ENCODE measurements at regions not wholly inside any gene's neighbourhood (a gene's known extent, or its start where the extent isn't known, plus 50 kb on each side); places are given as distances from the start of the nearest gene placed in this dataset.

DNA sequence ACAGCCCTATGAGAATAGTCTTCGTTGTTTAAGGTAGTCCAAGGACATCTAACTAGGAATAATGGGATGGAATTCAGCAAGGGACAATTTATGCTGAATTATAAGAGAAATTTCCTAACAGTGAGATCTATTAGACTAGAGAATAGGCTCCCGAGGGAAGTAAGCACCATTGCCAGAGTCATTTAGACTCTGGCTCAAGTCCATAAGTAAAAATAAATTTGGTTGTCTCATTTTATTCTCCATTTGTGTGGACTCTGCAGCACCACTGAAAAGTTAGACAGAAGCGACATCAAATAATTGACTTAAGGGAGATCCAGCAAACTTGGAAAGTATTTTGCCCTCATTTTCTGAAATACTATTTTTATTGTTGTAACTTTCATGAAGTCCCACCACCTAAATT is 129.3 kb upstream of the SMIM21 start:
- H3K27me3 ChIP-seq (ENCODE audit: insufficient read depth, low read length), result no peaks in the 10 kb centered on the region
- no peak overlapping the region for H3K27ac ChIP-seq (ENCODE audit: low read depth, low read length)
- no peaks in the 10 kb centered on the region for H3K36me3 ChIP-seq (ENCODE audit: insufficient read depth, low read length)
- H3K9ac ChIP-seq (ENCODE audit: low read depth, low read length), result no peak overlapping the region
- no peak overlapping the region for H3K4me3 ChIP-seq (ENCODE audit: low read length)
- peaks cover 17% of the 10 kb centered on the region for H3K4me1 ChIP-seq (ENCODE audit: insufficient read depth, low read length)
- no peaks in the 10 kb centered on the region for H3K9me3 ChIP-seq (ENCODE audit: insufficient read depth, low read depth, low read length)
- 97% methylated on average over 3 of the region's 3 CpGs for WGBS

GRCh38 chr18:75554644-75555185 is 127.2 kb upstream of the SMIM21 start:
- no peaks in the 10 kb centered on the region for H3K36me3 ChIP-seq (ENCODE audit: insufficient read depth, low read length)
- no peak overlapping the region for H3K4me3 ChIP-seq (ENCODE audit: low read length)
- 80% methylated on average over 2 of the region's 2 CpGs for WGBS
- no peaks in the 10 kb centered on the region for H3K27me3 ChIP-seq (ENCODE audit: insufficient read depth, low read length)
- peaks cover 17% of the 10 kb centered on the region for H3K4me1 ChIP-seq (ENCODE audit: insufficient read depth, low read length)
- no peak overlapping the region for H3K9ac ChIP-seq (ENCODE audit: low read depth, low read length)
- no peak overlapping the region for H3K27ac ChIP-seq (ENCODE audit: low read depth, low read length)
- H3K9me3 ChIP-seq (ENCODE audit: insufficient read depth, low read depth, low read length), result no peaks in the 10 kb centered on the region

DNA sequence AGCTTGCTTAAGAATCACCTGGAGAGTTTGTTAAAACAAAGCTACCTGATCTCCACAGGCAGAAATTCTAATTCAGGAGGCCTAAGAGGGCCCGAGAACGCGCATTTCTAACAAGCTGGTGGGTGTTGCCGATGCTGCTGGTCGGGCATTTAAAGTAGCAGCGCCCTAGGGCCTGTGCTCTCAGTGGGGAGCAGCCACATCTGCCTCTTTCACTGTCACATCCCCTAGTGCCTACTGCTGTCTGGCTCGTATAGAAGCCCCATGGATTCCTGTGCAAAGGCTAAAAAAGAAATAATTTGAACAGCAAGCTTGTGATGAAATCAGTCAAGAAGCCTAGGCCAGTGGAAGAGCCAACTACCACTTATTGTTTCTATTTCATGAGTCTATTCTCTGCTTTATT is 126.7 kb upstream of the SMIM21 start:
- peaks cover 17% of the 10 kb centered on the region for H3K4me1 ChIP-seq (ENCODE audit: insufficient read depth, low read length)
- H3K9ac ChIP-seq (ENCODE audit: low read depth, low read length), result no peak overlapping the region
- H3K4me3 ChIP-seq (ENCODE audit: low read length), result no peak overlapping the region
- H3K27ac ChIP-seq (ENCODE audit: low read depth, low read length), result no peak overlapping the region
- 45% methylated on average over 7 of the region's 7 CpGs for WGBS
- H3K27me3 ChIP-seq (ENCODE audit: insufficient read depth, low read length), result no peaks in the 10 kb centered on the region
- no peaks in the 10 kb centered on the region for H3K36me3 ChIP-seq (ENCODE audit: insufficient read depth, low read length)
- H3K9me3 ChIP-seq (ENCODE audit: insufficient read depth, low read depth, low read length), result no peaks in the 10 kb centered on the region

- Histone ChIP-seq H3K4me1 (ENCODE audit: insufficient read depth, low read length) (peaks cover 17% of the 10 kb centered on the region), H3K27ac (ENCODE audit: low read depth, low read length) (no peak overlapping the region), H3K27me3 (ENCODE audit: insufficient read depth, low read length) (no peaks in the 10 kb centered on the region), H3K9me3 (ENCODE audit: insufficient read depth, low read depth, low read length) (no peaks in the 10 kb centered on the region), H3K4me3 (ENCODE audit: low read length) (no peak overlapping the region), H3K36me3 (ENCODE audit: insufficient read depth, low read length) (no peaks in the 10 kb centered on the region), H3K9ac (ENCODE audit: low read depth, low read length) (no peak overlapping the region)
- 94% methylated on average over 8 of the region's 8 CpGs for WGBS
Measured at GRCh38 chr18:75553021-75553420, 125.5 kb upstream of the SMIM21 start.

GRCh38 chr18:75551071-75551470 is 123.6 kb upstream of the SMIM21 start:
- no peaks in the 10 kb centered on the region for H3K9me3 ChIP-seq (ENCODE audit: insufficient read depth, low read depth, low read length)
- no peaks in the 10 kb centered on the region for H3K36me3 ChIP-seq (ENCODE audit: insufficient read depth, low read length)
- no peak overlapping the region for H3K27ac ChIP-seq (ENCODE audit: low read depth, low read length)
- H3K9ac ChIP-seq (ENCODE audit: low read depth, low read length), result no peak overlapping the region
- no peak overlapping the region for H3K4me3 ChIP-seq (ENCODE audit: low read length)
- H3K27me3 ChIP-seq (ENCODE audit: insufficient read depth, low read length), result no peaks in the 10 kb centered on the region
- WGBS, result 85% methylated on average over 4 of the region's 4 CpGs
- peaks cover 17% of the 10 kb centered on the region for H3K4me1 ChIP-seq (ENCODE audit: insufficient read depth, low read length)

GRCh38 chr18:75548353-75548905 is 120.9 kb upstream of the SMIM21 start:
- peaks cover 1% of the 10 kb centered on the region for H3K4me1 ChIP-seq (ENCODE audit: insufficient read depth, low read length)
- no peaks in the 10 kb centered on the region for H3K36me3 ChIP-seq (ENCODE audit: insufficient read depth, low read length)
- H3K4me3 ChIP-seq (ENCODE audit: low read length), result no peak overlapping the region
- WGBS, result 88% methylated on average over 10 of the region's 10 CpGs
- no peak overlapping the region for H3K27ac ChIP-seq (ENCODE audit: low read depth, low read length)
- no peaks in the 10 kb centered on the region for H3K27me3 ChIP-seq (ENCODE audit: insufficient read depth, low read length)
- no peak overlapping the region for H3K9ac ChIP-seq (ENCODE audit: low read depth, low read length)
- no peaks in the 10 kb centered on the region for H3K9me3 ChIP-seq (ENCODE audit: insufficient read depth, low read depth, low read length)

DNA sequence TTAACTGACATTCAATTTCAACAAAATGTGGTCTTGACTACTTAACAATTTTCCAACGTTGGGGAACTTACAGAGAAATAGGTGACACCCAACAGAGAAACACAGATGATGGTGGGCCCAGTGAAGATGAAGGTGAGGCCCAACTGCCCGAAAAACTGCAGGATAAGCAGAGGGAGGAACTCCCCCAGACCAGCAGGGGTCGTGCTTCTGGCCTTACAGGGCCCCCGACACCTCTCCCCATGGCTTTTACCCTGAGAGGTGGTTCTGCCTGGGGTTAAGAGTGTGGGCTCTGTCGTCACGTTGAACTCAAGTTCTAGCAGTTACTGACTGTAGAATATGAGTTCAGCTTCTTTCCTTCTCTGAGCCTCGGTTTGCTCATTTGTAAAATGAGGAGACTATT is 119.5 kb upstream of the SMIM21 start:
- no peak overlapping the region for H3K9ac ChIP-seq (ENCODE audit: low read depth, low read length)
- H3K4me3 ChIP-seq (ENCODE audit: low read length), result no peak overlapping the region
- 88% methylated on average over 7 of the region's 7 CpGs for WGBS
- H3K36me3 ChIP-seq (ENCODE audit: insufficient read depth, low read length), result no peaks in the 10 kb centered on the region
- no peaks in the 10 kb centered on the region for H3K27me3 ChIP-seq (ENCODE audit: insufficient read depth, low read length)
- H3K27ac ChIP-seq (ENCODE audit: low read depth, low read length), result no peak overlapping the region
- H3K4me1 ChIP-seq (ENCODE audit: insufficient read depth, low read length), result no peaks in the 10 kb centered on the region; the same call in 1 of the 2 replicates
- H3K9me3 ChIP-seq (ENCODE audit: insufficient read depth, low read depth, low read length), result no peaks in the 10 kb centered on the region

GRCh38 chr18:75545189-75545588 is 117.7 kb upstream of the SMIM21 start:
- no peaks in the 10 kb centered on the region for H3K9me3 ChIP-seq (ENCODE audit: insufficient read depth, low read depth, low read length)
- no peak overlapping the region for H3K9ac ChIP-seq (ENCODE audit: low read depth, low read length)
- no peaks in the 10 kb centered on the region for H3K4me1 ChIP-seq (ENCODE audit: insufficient read depth, low read length)
- no peak overlapping the region for H3K27ac ChIP-seq (ENCODE audit: low read depth, low read length)
- no peaks in the 10 kb centered on the region for H3K36me3 ChIP-seq (ENCODE audit: insufficient read depth, low read length)
- H3K4me3 ChIP-seq (ENCODE audit: low read length), result no peak overlapping the region
- WGBS, result 95% methylated on average over 6 of the region's 6 CpGs
- H3K27me3 ChIP-seq (ENCODE audit: insufficient read depth, low read length), result no peaks in the 10 kb centered on the region

DNA sequence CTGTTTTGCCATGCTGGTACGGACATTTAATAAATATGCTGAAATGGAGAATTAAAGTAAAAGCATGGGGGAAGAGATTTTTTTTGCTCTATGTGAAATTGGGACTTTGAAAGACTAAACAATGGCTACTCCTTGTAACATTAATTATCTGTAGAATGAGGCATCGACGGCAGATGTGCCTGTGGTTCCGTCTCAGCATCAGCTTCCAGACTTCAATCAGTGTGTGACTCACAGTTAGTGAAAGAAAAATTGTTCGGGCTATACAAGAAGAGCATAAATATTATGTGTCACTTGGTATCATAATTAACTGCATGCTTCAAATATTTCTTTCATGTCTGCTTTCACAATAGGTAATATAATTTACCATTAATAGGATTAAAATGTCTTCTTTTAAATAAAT is 117.0 kb upstream of the SMIM21 start:
- Histone ChIP-seq H3K36me3 (ENCODE audit: insufficient read depth, low read length) (no peaks in the 10 kb centered on the region), H3K27ac (ENCODE audit: low read depth, low read length) (no peak overlapping the region), H3K27me3 (ENCODE audit: insufficient read depth, low read length) (no peaks in the 10 kb centered on the region), H3K4me3 (ENCODE audit: low read length) (no peak overlapping the region), H3K9me3 (ENCODE audit: insufficient read depth, low read depth, low read length) (no peaks in the 10 kb centered on the region), H3K4me1 (ENCODE audit: insufficient read depth, low read length) (no peaks in the 10 kb centered on the region), H3K9ac (ENCODE audit: low read depth, low read length) (no peak overlapping the region)
- 91% methylated on average over 5 of the region's 5 CpGs for WGBS

DNA sequence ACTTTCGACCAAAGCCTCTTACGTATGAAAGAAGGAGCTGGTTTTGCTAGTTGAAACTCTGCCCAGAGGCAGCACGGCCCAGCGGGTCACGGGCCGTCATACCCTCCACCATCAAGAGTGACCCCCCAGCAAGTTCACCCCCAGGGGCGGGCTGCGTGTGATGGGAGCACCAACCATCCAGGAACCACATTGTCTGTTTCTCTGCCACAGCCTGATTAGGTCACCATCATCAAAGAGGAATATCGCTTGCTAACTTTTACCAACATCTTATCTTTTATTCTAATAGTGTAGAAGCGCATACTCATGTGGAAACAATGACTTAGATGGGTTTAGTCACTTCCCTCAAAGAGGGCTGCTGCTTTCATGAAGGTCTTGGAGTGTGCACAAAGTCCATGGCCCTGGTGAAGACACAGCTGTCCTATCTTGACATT is 116.6 kb upstream of the SMIM21 start:
- 98% methylated on average over 10 of the region's 10 CpGs for WGBS
- H3K36me3 ChIP-seq (ENCODE audit: insufficient read depth, low read length), result no peaks in the 10 kb centered on the region
- H3K4me3 ChIP-seq (ENCODE audit: low read length), result no peak overlapping the region
- H3K27ac ChIP-seq (ENCODE audit: low read depth, low read length), result no peak overlapping the region
- H3K9ac ChIP-seq (ENCODE audit: low read depth, low read length), result no peak overlapping the region
- no peaks in the 10 kb centered on the region for H3K9me3 ChIP-seq (ENCODE audit: insufficient read depth, low read depth, low read length)
- no peaks in the 10 kb centered on the region for H3K27me3 ChIP-seq (ENCODE audit: insufficient read depth, low read length)
- H3K4me1 ChIP-seq (ENCODE audit: insufficient read depth, low read length), result no peaks in the 10 kb centered on the region

DNA sequence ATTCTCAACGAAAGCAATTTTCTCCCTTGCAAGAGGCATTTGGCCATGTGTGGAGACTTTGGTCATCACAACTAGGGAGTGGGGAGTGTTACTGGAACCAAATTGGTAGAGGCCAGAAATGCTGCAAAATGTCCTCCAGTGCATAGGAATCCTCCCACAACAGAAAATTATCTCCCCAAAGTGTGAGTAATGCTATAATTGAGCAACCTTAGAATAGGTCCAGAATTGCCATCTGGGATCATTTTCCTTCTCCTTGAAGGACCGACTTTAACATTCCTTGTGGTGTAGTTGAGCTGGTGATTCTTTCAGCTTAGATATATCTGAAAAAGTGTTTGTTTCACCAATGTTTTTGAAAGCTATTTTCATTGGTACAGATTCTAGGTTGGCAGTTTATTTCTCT is 111.2 kb upstream of the SMIM21 start:
- Histone ChIP-seq H3K27ac (ENCODE audit: low read depth, low read length) (no peak overlapping the region), H3K9me3 (ENCODE audit: insufficient read depth, low read depth, low read length) (no peaks in the 10 kb centered on the region), H3K36me3 (ENCODE audit: insufficient read depth, low read length) (no peaks in the 10 kb centered on the region), H3K4me3 (ENCODE audit: low read length) (no peak overlapping the region), H3K9ac (ENCODE audit: low read depth, low read length) (no peak overlapping the region), H3K27me3 (ENCODE audit: insufficient read depth, low read length) (no peaks in the 10 kb centered on the region), H3K4me1 (ENCODE audit: insufficient read depth, low read length) (no peaks in the 10 kb centered on the region)
- 92% methylated on average over 2 of the region's 2 CpGs for WGBS

DNA sequence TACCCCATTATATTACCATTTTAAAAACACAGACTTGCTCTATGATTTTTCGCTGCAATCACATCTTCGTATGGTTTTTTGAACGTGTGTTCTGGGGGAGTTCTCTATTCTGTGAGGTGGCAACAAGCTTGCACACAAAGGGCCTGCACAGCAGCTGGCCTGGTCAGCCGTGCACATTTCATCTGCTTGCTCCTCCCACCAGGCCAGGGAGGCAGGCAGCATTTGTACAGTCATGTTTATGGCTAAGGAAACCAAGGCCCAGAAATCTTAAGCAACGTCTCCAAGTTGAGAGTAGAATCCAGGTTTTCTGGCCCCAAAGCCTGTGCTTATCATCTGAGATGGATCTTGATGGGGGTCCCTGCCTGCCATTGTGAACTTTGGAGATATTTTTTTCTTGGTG is 106.4 kb upstream of the SMIM21 start:
- H3K27ac ChIP-seq (ENCODE audit: low read depth, low read length), result no peak overlapping the region

More for the DNA sequence above, 106.4 kb upstream of the SMIM21 start:
- no peaks in the 10 kb centered on the region for H3K27me3 ChIP-seq (ENCODE audit: insufficient read depth, low read length)
- no peaks in the 10 kb centered on the region for H3K36me3 ChIP-seq (ENCODE audit: insufficient read depth, low read length)
- no peaks in the 10 kb centered on the region for H3K9me3 ChIP-seq (ENCODE audit: insufficient read depth, low read depth, low read length)
- WGBS, result 87% methylated on average over 5 of the region's 5 CpGs
- no peak overlapping the region for H3K9ac ChIP-seq (ENCODE audit: low read depth, low read length)
- H3K4me1 ChIP-seq (ENCODE audit: insufficient read depth, low read length), result no peaks in the 10 kb centered on the region
- no peak overlapping the region for H3K4me3 ChIP-seq (ENCODE audit: low read length)
